ENCODE measurements at regions not wholly inside any gene's neighbourhood (a gene's known extent, or its start where the extent isn't known, plus 50 kb on each side); places are given as distances from the start of the nearest gene placed in this dataset.

- TF ChIP-seq CTCF (IDR thresholded peaks at IDR 0.05; ENCODE audit: borderline replicate concordance, extremely low read depth, low read length, poor library complexity, severe bottlenecking) = no peak
- no peak for TF ChIP-seq EZH2 (IDR thresholded peaks at IDR 0.05; ENCODE audit: borderline replicate concordance, low read depth, low read length, severe bottlenecking)
Measured at GRCh38 chr6:169164986-169165385, 88.7 kb downstream of the THBS2 start.
